Muscle layer of duodenum (tissue), 2 donors: ENCODE measurements at regions not wholly inside any gene's neighbourhood (a gene's known extent, or its start where the extent isn't known, plus 50 kb on each side); places are given as distances from the start of the nearest gene placed in this dataset.
"Not testable (repeated sequence)": the region's sequence is repeated elsewhere in the genome, so short reads cannot be mapped to it uniquely, and the experiment has no call there.

Experiments used
- H3K27ac ChIP-seq: one replicate; pipeline ENCODE4 v1.7.0; 2013; ENCODE audit warnings: mild to moderate bottlenecking, low read length
- H3K27me3 ChIP-seq: one replicate; pipeline ENCODE4 v1.7.0; 2013; ENCODE audit warnings: low read depth, mild to moderate bottlenecking, control low read depth, low read length
- H3K36me3 ChIP-seq, 2 donors: one replicate each; pipeline ENCODE4 v1.7.0; 2013; ENCODE audit warnings: low read length in 2 of 2, control low read depth in 1 of 2, mild to moderate bottlenecking in 1 of 2; ENCODE audit not compliant: insufficient read depth in 2 of 2, control insufficient read depth in 1 of 2
- H3K4me1 ChIP-seq, 2 donors: one replicate each; pipeline ENCODE4 v1.7.0; 2013; ENCODE audit warnings: low read length in 2 of 2, mild to moderate bottlenecking in 2 of 2, control low read depth in 1 of 2, moderate library complexity in 1 of 2; ENCODE audit not compliant: insufficient read depth in 2 of 2, control insufficient read depth in 1 of 2
- H3K4me3 ChIP-seq, 2 donors: one replicate each; pipeline ENCODE4 v1.7.0; 2013; ENCODE audit warnings: low read length in 2 of 2, low read depth in 1 of 2, mild to moderate bottlenecking in 1 of 2
- H3K9me3 ChIP-seq, 2 donors: one replicate each; pipeline ENCODE4 v1.7.0; 2013; ENCODE audit warnings: low read length in 2 of 2, control low read depth in 1 of 2, mild to moderate bottlenecking in 1 of 2; ENCODE audit not compliant: control insufficient read depth in 1 of 2
- donor health status: healthy.

GRCh38 chr2:122794100-122794499 is 1038.6 kb downstream of the TSN start:
- H3K4me1 ChIP-seq: no peaks in the 10 kb centered on the region
- H3K27me3 ChIP-seq: no peaks in the 10 kb centered on the region
- no peaks in the 10 kb centered on the region for H3K36me3 ChIP-seq
- no peak overlapping the region for H3K27ac ChIP-seq
- H3K9me3 ChIP-seq: no peaks in the 10 kb centered on the region
- H3K4me3 ChIP-seq: no peak overlapping the region

GRCh38 chr2:122795763-122796162 is 1040.3 kb downstream of the TSN start:
- H3K4me3 ChIP-seq: no peak overlapping the region
- H3K36me3 ChIP-seq: no peaks in the 10 kb centered on the region
- no peak overlapping the region for H3K27ac ChIP-seq
- H3K27me3 ChIP-seq: no peaks in the 10 kb centered on the region
- H3K9me3 ChIP-seq: no peaks in the 10 kb centered on the region
- H3K4me1 ChIP-seq: no peaks in the 10 kb centered on the region

DNA sequence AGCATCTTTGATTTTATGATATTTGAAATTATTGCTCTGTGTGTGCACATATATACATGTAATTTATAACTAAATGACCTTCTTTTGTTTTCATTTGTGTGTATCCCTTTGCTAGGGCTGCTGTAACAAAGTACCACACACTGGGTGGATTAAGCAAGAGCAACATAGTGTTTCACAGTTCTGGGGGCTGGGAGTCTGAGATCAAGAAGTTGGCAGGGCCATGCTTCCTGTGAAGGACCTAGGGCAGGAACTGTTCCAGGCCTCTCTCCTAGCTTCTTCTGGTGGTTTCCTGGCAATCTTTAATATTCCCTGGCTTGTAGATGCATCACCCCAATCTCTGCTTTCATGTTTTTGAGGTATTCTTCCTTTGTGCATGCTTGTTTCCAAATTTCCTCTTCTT is 1043.9 kb downstream of the TSN start:
- Histone ChIP-seq H3K9me3 (no peaks in the 10 kb centered on the region), H3K27me3 (no peaks in the 10 kb centered on the region), H3K4me3 (no peak overlapping the region), H3K4me1 (no peaks in the 10 kb centered on the region), H3K27ac (no peak overlapping the region), H3K36me3 (no peaks in the 10 kb centered on the region)

DNA sequence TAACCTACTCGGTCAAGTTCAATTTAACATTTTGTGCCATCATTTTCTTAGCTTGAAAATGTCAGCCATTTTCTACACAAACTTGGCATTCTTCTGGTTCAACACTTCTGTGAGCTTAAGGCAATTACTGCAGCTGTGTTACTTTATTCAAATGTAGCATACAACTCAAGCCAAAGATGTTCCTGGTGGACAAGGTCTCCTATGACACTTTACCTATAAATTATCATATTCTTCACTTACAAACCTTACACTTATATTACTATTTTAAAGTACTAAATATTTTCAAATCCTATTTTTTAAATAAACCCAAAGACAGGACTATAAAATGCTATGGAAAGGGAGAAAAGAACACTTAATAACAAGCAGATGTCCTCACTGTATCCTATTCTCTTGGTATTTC is 1045.3 kb downstream of the TSN start:
- H3K27me3 ChIP-seq: no peaks in the 10 kb centered on the region
- H3K4me1 ChIP-seq: no peaks in the 10 kb centered on the region
- no peaks in the 10 kb centered on the region for H3K9me3 ChIP-seq
- H3K27ac ChIP-seq: no peak overlapping the region
- H3K4me3 ChIP-seq: no peak overlapping the region
- no peaks in the 10 kb centered on the region for H3K36me3 ChIP-seq

GRCh38 chr2:122804494-122804893 is 1049.0 kb downstream of the TSN start:
- Histone ChIP-seq H3K27ac (no peak overlapping the region), H3K4me3 (no peak overlapping the region), H3K4me1 (no peaks in the 10 kb centered on the region), H3K27me3 (no peaks in the 10 kb centered on the region), H3K36me3 (no peaks in the 10 kb centered on the region), H3K9me3 (peaks cover 0 to 2% of the 10 kb centered on the region in 2 donors)

DNA sequence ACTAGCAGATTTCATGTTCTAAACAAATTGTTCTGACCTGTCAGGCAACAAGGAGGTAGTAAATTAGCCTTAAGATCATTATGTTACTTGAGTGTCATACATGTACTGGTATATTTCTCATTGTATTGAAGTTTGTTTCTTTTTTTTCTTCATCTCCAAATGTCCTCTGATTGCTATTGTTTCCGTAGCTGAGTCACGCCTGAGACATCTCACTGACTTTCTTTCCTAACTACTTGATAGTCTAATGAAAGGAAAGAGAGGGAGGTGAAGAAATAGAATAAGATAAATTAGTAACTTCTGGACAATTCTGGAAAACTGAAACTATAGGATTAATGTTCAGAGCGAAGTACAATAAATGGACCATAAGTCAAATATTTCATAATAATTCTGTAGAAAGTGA is 1049.9 kb downstream of the TSN start:
- Histone ChIP-seq H3K4me1 (no peaks in the 10 kb centered on the region), H3K36me3 (no peaks in the 10 kb centered on the region), H3K9me3 (peaks cover 0 to 2% of the 10 kb centered on the region in 2 donors), H3K27me3 (no peaks in the 10 kb centered on the region), H3K4me3 (no peak overlapping the region), H3K27ac (no peak overlapping the region)

DNA sequence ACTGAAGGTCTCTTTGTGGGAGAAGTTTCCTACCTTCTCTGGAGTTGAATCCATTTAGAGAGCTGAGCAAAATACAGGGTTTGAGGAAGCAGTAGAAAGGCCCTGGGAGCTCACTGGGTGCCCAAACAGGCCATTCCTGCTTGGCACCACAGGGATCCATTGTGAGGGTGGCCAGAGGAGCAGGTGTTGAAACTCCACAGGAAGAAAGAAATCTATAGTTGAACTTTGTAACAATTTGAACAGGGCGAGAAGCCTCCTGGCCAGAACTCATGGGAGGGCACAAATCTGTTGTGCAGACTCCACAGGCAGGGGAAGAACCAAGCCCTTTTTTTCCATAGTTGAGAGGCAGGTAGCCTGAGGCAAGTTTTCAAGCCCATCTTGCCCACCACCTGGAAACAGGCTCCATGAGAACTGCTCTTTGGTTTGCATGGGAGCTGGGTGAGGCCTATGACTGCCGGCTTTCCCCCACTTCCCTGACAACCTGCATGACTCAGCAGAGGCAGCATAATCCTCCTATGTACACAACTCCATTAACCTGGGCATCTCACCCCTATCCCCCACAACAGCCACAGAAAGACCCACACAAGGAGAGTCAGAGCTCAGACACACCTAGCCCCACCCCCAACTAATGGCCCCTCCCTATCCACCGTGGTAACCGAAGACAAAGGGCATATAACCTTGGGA is 1053.0 kb downstream of the TSN start:
- H3K4me3 ChIP-seq: no peak overlapping the region
- no peaks in the 10 kb centered on the region for H3K36me3 ChIP-seq
- peaks cover 0 to 2% of the 10 kb centered on the region in 2 donors for H3K9me3 ChIP-seq
- no peaks in the 10 kb centered on the region for H3K4me1 ChIP-seq
- H3K27ac ChIP-seq: no peak overlapping the region
- no peaks in the 10 kb centered on the region for H3K27me3 ChIP-seq

- not testable (repeated sequence) for H3K36me3 ChIP-seq, H3K27me3 ChIP-seq, H3K4me3 ChIP-seq, H3K27ac ChIP-seq, H3K9me3 ChIP-seq, H3K4me1 ChIP-seq
These were observed 1056.8 kb downstream of the TSN start for GRCh38 chr2:122812214-122812613.

DNA sequence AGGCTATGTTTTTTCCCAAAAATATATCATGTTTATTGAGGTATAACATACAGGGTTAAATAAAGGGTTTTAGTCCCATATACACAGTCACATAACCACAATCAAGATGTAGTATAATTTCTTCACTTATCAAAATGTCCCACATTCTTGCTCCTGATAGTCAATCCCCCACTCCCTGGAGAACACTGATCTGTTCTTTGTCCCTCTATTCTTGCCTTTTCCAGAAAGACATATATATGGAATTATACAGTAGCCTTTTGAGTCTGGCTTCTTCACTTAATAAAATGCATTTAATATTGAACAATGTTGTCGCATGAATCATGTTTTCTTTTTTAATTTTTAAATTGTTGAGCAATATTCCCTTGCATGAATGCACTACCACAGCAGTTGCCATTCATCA is 1059.7 kb downstream of the TSN start:
- Histone ChIP-seq H3K36me3 (no peaks in the 10 kb centered on the region), H3K4me1 (no peaks in the 10 kb centered on the region), H3K27ac (no peak overlapping the region), H3K4me3 (no peak overlapping the region), H3K27me3 (no peaks in the 10 kb centered on the region), H3K9me3 (peaks cover 0 to 2% of the 10 kb centered on the region in 2 donors)

GRCh38 chr2:122816803-122817202 is 1061.4 kb downstream of the TSN start:
- no peaks in the 10 kb centered on the region for H3K27me3 ChIP-seq
- H3K27ac ChIP-seq: no peak overlapping the region
- H3K9me3 ChIP-seq: peaks cover 0 to 2% of the 10 kb centered on the region in 2 donors
- H3K4me3 ChIP-seq: no peak overlapping the region
- H3K4me1 ChIP-seq: no peaks in the 10 kb centered on the region
- H3K36me3 ChIP-seq: no peaks in the 10 kb centered on the region

DNA sequence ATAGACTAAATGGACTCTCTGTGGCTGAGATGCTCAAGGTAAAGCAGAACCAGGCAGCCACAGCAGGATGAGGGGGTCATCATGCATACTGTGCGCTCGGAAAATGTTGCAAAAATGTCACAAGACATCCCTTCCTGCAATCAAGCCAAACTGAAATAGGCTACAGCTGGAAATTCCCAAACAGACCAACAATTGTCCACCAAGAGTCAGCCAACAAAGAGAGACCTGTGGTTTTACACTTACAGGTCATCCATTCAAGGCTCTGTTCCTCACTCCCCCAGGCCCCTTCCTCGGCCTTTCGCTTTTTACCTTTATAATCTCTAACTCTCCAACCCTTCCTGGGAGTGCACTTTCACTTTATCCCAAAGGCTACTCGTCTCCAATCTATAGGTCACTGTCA is 1066.9 kb downstream of the TSN start:
- Histone ChIP-seq H3K4me1 (no peaks in the 10 kb centered on the region), H3K27me3 (no peaks in the 10 kb centered on the region), H3K36me3 (no peaks in the 10 kb centered on the region), H3K4me3 (no peak overlapping the region), H3K27ac (no peak overlapping the region), H3K9me3 (peaks cover 0 to 2% of the 10 kb centered on the region in 2 donors)

DNA sequence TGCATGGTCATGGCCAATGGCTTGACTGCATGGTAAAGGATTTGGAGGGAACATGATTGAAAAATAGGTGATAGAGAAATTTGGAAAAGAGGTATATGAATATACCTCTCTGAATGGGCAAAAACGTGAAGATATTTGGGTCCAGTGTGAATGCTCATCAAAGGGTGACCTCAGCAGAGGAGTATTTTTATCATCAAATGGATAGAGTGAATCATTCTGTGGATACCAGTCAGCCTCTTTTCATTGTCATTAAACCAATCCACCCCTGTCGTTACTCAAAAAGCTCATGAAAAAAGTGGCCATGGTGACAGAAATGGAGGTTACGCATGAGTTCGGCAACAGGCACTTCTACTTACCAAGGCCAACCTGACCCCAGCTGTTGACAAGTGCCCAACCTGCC is 1074.7 kb downstream of the TSN start:
- no peaks in the 10 kb centered on the region for H3K27me3 ChIP-seq
- no peaks in the 10 kb centered on the region for H3K36me3 ChIP-seq
- H3K27ac ChIP-seq: no peak overlapping the region
- no peaks in the 10 kb centered on the region for H3K9me3 ChIP-seq
- H3K4me1 ChIP-seq: no peaks in the 10 kb centered on the region
- H3K4me3 ChIP-seq: no peak overlapping the region
